H1 (cell line): ENCODE measurements at regions not wholly inside any gene's neighbourhood (a gene's known extent, or its start where the extent isn't known, plus 50 kb on each side); places are given as distances from the start of the nearest gene placed in this dataset.

Experiments
- CTCF ChIA-PET: fragments of 300-600 bp; sonication (Branson Sonifier 250); formaldehyde crosslinking; loops from one replicate; lab custom pipeline; 2021; ENCODE audit not compliant: partially characterized antibody; lab: Charles Lee
- POLR2A ChIA-PET: fragments of 300-600 bp; sonication (Branson Sonifier 250); formaldehyde crosslinking; loops from one replicate; lab custom pipeline; 2021; ENCODE audit warnings: inconsistent platforms; ENCODE audit not compliant: partially characterized antibody; lab: Charles Lee
- DNase-seq, 2 experiments: peaks; one replicate each; pipeline versions ENCODE4 v3.0.0 to v3.0.0-alpha.2; 2010 to 2022; ENCODE audit warnings: low spot score in 2 of 2, low read depth in 1 of 2, mixed read lengths in 1 of 2
- FAIRE-seq: peaks from 2 replicates; lab custom pipeline; 2011; peaks lifted over from hg19 to GRCh38; lab: Jason Lieb, UNC
- H2AFZ ChIP-seq: 2 replicates; pipeline ENCODE4 v1.8.1; 2012; ENCODE audit warnings: low read length, inconsistent platforms
- H2AK5ac ChIP-seq: 2 replicates; pipeline ENCODE4 v1.6.1; 2013; ENCODE audit warnings: low read depth, low read length
- H2BK120ac ChIP-seq: replicated peaks from 2 replicates; pipeline ENCODE3; 2013; ENCODE audit warnings: low read depth, low read length, inconsistent platforms
- H2BK12ac ChIP-seq: 2 replicates; pipeline ENCODE4 v1.6.1; 2013; ENCODE audit warnings: low read depth, low read length
- H2BK15ac ChIP-seq: 2 replicates; pipeline ENCODE4 v1.6.1; 2013; ENCODE audit warnings: low read length
- H2BK20ac ChIP-seq: 2 replicates; pipeline ENCODE4 v1.6.1; 2013; ENCODE audit warnings: low read length
- H2BK5ac ChIP-seq: 2 replicates; pipeline ENCODE4 v1.6.1; 2013; ENCODE audit warnings: low read depth, low read length
- H3K14ac ChIP-seq: 2 replicates; pipeline ENCODE4 v1.6.1; 2013; ENCODE audit warnings: inconsistent platforms; ENCODE audit not compliant: insufficient read length
- H3K18ac ChIP-seq: 2 replicates; pipeline ENCODE4 v1.6.1; 2013; ENCODE audit warnings: low read length; ENCODE audit errors: extremely low read depth
- H3K23ac ChIP-seq: 2 replicates; pipeline ENCODE4 v1.6.1; 2013; ENCODE audit warnings: inconsistent platforms; ENCODE audit not compliant: insufficient read length
- H3K23me2 ChIP-seq: 2 replicates; pipeline ENCODE4 v1.6.1; 2013; ENCODE audit warnings: low read depth, low read length
- H3K27ac ChIP-seq: 2 replicates; pipeline ENCODE4 v1.6.1; 2011; ENCODE audit warnings: low read depth, low read length, inconsistent platforms
- H3K27me3 ChIP-seq, 4 experiments: replicated peaks in 1 of 4; 1 replicate in 1 of 4; 2 replicates in 3 of 4; pipeline versions ENCODE4 v1.6.1 to v1.8.1; 2011 to 2013; ENCODE audit warnings: low read length in 3 of 4, mild to moderate bottlenecking in 3 of 4, inconsistent platforms in 2 of 4, mixed read lengths in 2 of 4, moderate library complexity in 1 of 4; ENCODE audit not compliant: control insufficient read depth in 3 of 4, insufficient read depth in 3 of 4; ENCODE audit errors: extremely low read depth in 1 of 4
- H3K36me3 ChIP-seq, 4 experiments: 2 replicates each; pipeline versions ENCODE4 v1.6.1 to v1.8.1; 2011 to 2013; ENCODE audit warnings: mild to moderate bottlenecking in 4 of 4, low read length in 3 of 4, moderate library complexity in 2 of 4, control low read depth in 1 of 4, inconsistent platforms in 1 of 4; ENCODE audit not compliant: insufficient read depth in 4 of 4, control insufficient read depth in 2 of 4
- H3K4ac ChIP-seq: replicated peaks from 2 replicates; pipeline ENCODE3; 2013; ENCODE audit warnings: low read length, low read depth, mixed read lengths, inconsistent platforms; ENCODE audit not compliant: insufficient read length
- H3K4me1 ChIP-seq, 4 experiments: replicated peaks in 1 of 4; 1 replicate in 1 of 4; 2 replicates in 3 of 4; pipeline versions ENCODE4 v1.6.1 to v1.8.1; 2011 to 2013; ENCODE audit warnings: low read length in 3 of 4, inconsistent platforms in 2 of 4, mixed read lengths in 1 of 4; ENCODE audit not compliant: insufficient read depth in 4 of 4, control insufficient read depth in 3 of 4
- H3K4me2 ChIP-seq, 2 experiments: 2 replicates each; pipeline versions ENCODE4 v1.6.1 to v1.8.1; 2011 to 2013; ENCODE audit warnings: low read depth in 2 of 2, low read length in 2 of 2, control low read depth in 1 of 2, inconsistent platforms in 1 of 2, mild to moderate bottlenecking in 1 of 2; ENCODE audit not compliant: insufficient read depth in 1 of 2
- H3K4me3 ChIP-seq, 4 experiments: fragments of 200-600, 300-600 bp in 1 of 4; sonication (generic), shearing (Covaris generic), sonication (Bioruptor Twin) in 1 of 4; 2 replicates each; pipeline versions ENCODE4 v1.5.1 to v1.8.1; 2011 to 2016; ENCODE audit warnings: low read length in 4 of 4, low read depth in 3 of 4, control low read depth in 2 of 4, inconsistent platforms in 2 of 4, mild to moderate bottlenecking in 2 of 4, mixed read lengths in 1 of 4, moderate library complexity in 1 of 4; ENCODE audit not compliant: insufficient read depth in 2 of 4; ENCODE audit errors: extremely low read depth in 1 of 4
- H3K56ac ChIP-seq: replicated peaks from 2 replicates; pipeline ENCODE3; 2013; ENCODE audit warnings: low read depth, mild to moderate bottlenecking, mixed read lengths, low read length, inconsistent platforms; ENCODE audit not compliant: insufficient read length
- H3K79me1 ChIP-seq: 2 replicates; pipeline ENCODE4 v1.6.1; 2013; ENCODE audit warnings: low read depth, low read length, control low read depth
- H3K79me2 ChIP-seq, 2 experiments: 2 replicates each; pipeline versions ENCODE4 v1.6.1 to v1.8.1; 2012 to 2013; ENCODE audit warnings: low read length in 2 of 2, mild to moderate bottlenecking in 2 of 2, inconsistent platforms in 1 of 2; ENCODE audit not compliant: insufficient read depth in 2 of 2, control insufficient read depth in 1 of 2
- H3K9ac ChIP-seq, 4 experiments: replicated peaks in 1 of 4; 1 replicate in 1 of 4; 2 replicates in 3 of 4; pipeline versions ENCODE4 v1.6.1 to v1.8.1; 2011 to 2013; ENCODE audit warnings: low read depth in 3 of 4, low read length in 3 of 4, control low read depth in 2 of 4, mild to moderate bottlenecking in 2 of 4, moderate library complexity in 2 of 4, inconsistent platforms in 1 of 4; ENCODE audit errors: extremely low read depth in 1 of 4
- H3K9me3 ChIP-seq, 2 experiments: 2 replicates each; pipeline versions ENCODE4 v1.6.1 to v1.8.1; 2012 to 2013; ENCODE audit warnings: mild to moderate bottlenecking in 2 of 2, moderate library complexity in 2 of 2, control low read depth in 1 of 2, inconsistent platforms in 1 of 2, low read depth in 1 of 2, low read length in 1 of 2, mixed read lengths in 1 of 2; ENCODE audit not compliant: insufficient read depth in 2 of 2
- H4K20me1 ChIP-seq, 2 experiments: replicated peaks in 1 of 2; 2 replicates each; pipeline versions ENCODE3 to v1.8.1; 2011 to 2013; ENCODE audit warnings: inconsistent platforms in 2 of 2, low read length in 2 of 2, mild to moderate bottlenecking in 1 of 2; ENCODE audit not compliant: insufficient read depth in 2 of 2, control insufficient read depth in 1 of 2
- H4K5ac ChIP-seq: 2 replicates; pipeline ENCODE4 v1.6.1; 2013; ENCODE audit warnings: low read length, low read depth, mixed read lengths, inconsistent platforms; ENCODE audit not compliant: insufficient read length
- H4K8ac ChIP-seq: 2 replicates; pipeline ENCODE4 v1.8.0; 2013; ENCODE audit warnings: mild to moderate bottlenecking, moderate library complexity, low read length, inconsistent platforms; ENCODE audit not compliant: insufficient read depth; ENCODE audit errors: extremely low read depth
- H4K91ac ChIP-seq: replicated peaks from 2 replicates; pipeline ENCODE3; 2013; ENCODE audit warnings: low read length, mixed read lengths, inconsistent platforms; ENCODE audit not compliant: insufficient read length
- ATF3 ChIP-seq: IDR thresholded peaks from 2 replicates; pipeline ENCODE4 v1.6.1; 2011; ENCODE audit warnings: low read depth, mild to moderate bottlenecking, low read length; ENCODE audit not compliant: insufficient read depth
- CEBPB ChIP-seq: IDR thresholded peaks from 2 replicates; pipeline ENCODE4 v1.6.1; 2012; ENCODE audit warnings: low read depth, low read length
- CTCF ChIP-seq, 3 experiments: IDR thresholded peaks; 1 replicate in 2 of 3; 2 replicates in 1 of 3; pipeline versions ENCODE4 v1.5.1 to v1.6.1; 2011; ENCODE audit warnings: low read length in 3 of 3, mild to moderate bottlenecking in 3 of 3, inconsistent platforms in 2 of 3, low read depth in 1 of 3, moderate library complexity in 1 of 3; ENCODE audit not compliant: insufficient read depth in 1 of 3; ENCODE audit errors: control extremely low read depth in 1 of 3
- HDAC6 ChIP-seq: IDR thresholded peaks from one replicate; pipeline ENCODE4 v1.7.1; 2012; ENCODE audit warnings: low read depth, mild to moderate bottlenecking, inconsistent platforms, low read length, moderate library complexity
- KDM5A ChIP-seq: fragments of 200-600 bp; IDR thresholded peaks from 2 replicates; pipeline ENCODE4 v1.7.1; 2012; ENCODE audit warnings: mild to moderate bottlenecking, low read length, inconsistent platforms, mixed read lengths
- NRF1 ChIP-seq: IDR thresholded peaks from 2 replicates; pipeline ENCODE4 v1.6.1; 2011; ENCODE audit warnings: mild to moderate bottlenecking, low read depth, low read length, improper control_type of control experiment
- PHF8 ChIP-seq: fragments of 200-600 bp; sonication (generic); conservative IDR thresholded peaks from 2 replicates; pipeline ENCODE4 v1.7.1; 2012; ENCODE audit warnings: low read depth, mild to moderate bottlenecking, inconsistent platforms, low read length, moderate library complexity
- POLR2A ChIP-seq, 2 experiments: IDR thresholded peaks; 1 replicate in 1 of 2; 2 replicates in 1 of 2; pipeline ENCODE4 v1.6.1; 2011; ENCODE audit warnings: low read depth in 2 of 2, low read length in 2 of 2, mild to moderate bottlenecking in 2 of 2; ENCODE audit errors: control extremely low read depth in 1 of 2
- RBBP5 ChIP-seq: IDR thresholded peaks from 2 replicates; pipeline ENCODE4 v1.7.1; 2012; ENCODE audit warnings: low read depth, mild to moderate bottlenecking, inconsistent platforms, low read length, moderate library complexity, borderline replicate concordance
- SIRT6 ChIP-seq: IDR thresholded peaks from one replicate; pipeline ENCODE4 v1.7.1; 2012; ENCODE audit warnings: low read length, inconsistent platforms
- SP2 ChIP-seq: IDR thresholded peaks from 2 replicates; pipeline ENCODE4 v1.6.1; 2012; ENCODE audit warnings: mild to moderate bottlenecking, low read length, inconsistent platforms
- SRF ChIP-seq: IDR thresholded peaks from 2 replicates; pipeline ENCODE4 v1.6.1; 2011; ENCODE audit warnings: mild to moderate bottlenecking, low read depth, low read length, moderate library complexity
- YY1 ChIP-seq: IDR thresholded peaks from 2 replicates; pipeline ENCODE4 v1.6.1; 2011; ENCODE audit warnings: low read depth, mild to moderate bottlenecking, low read length

- no peak for FAIRE-seq
- Histone ChIP-seq H3K9ac (no peak overlapping the region), H3K23me2 (no peaks in the 10 kb centered on the region), H3K36me3 (no peaks in the 10 kb centered on the region), H3K14ac (no peak overlapping the region), H3K56ac (no peak overlapping the region), H3K27me3 (no peaks in the 10 kb centered on the region), H3K9me3 (no peaks in the 10 kb centered on the region), H3K4me3 (no peak overlapping the region), H2AFZ (no peak overlapping the region), H4K20me1 (no peaks in the 10 kb centered on the region), H4K5ac (no peak overlapping the region), H3K4me2 (no peak overlapping the region), H2AK5ac (no peak overlapping the region), H4K91ac (no peak overlapping the region), H3K79me1 (no peaks in the 10 kb centered on the region), H3K23ac (no peak overlapping the region), H4K8ac (no peak overlapping the region), H2BK120ac (no peak overlapping the region), H3K79me2 (no peaks in the 10 kb centered on the region), H2BK12ac (no peak overlapping the region), H3K4ac (no peak overlapping the region), H2BK5ac (no peak overlapping the region), H2BK15ac (no peak overlapping the region), H3K27ac (no peak overlapping the region), H3K18ac (no peak overlapping the region), H3K4me1 (peaks cover 0 to 6% (median 4%) of the 10 kb centered on the region in 4 experiments; a peak in 5 of 7 replicates), H2BK20ac (no peak overlapping the region)
- ChIA-PET POLR2A (no interaction called here), CTCF (interaction anchor here (1.4 kb wide), 1 partner anchor 45 kb away, joined by 4 read pairs; no protein-coding TSS in a partner anchor)
- DNase-seq: no peak
- TF ChIP-seq SP2: no peak
- TF ChIP-seq SIRT6: no peak
- TF ChIP-seq PHF8: no peak
- no peak for TF ChIP-seq CTCF (IDR thresholded peaks at IDR 0.05; ENCODE audit: control extremely low read depth in 1 of 3, insufficient read depth in 1 of 3, low read depth in 1 of 3, low read length in 3 of 3)
- no peak for TF ChIP-seq KDM5A
- no peak for TF ChIP-seq CEBPB
- TF ChIP-seq NRF1: no peak
- no peak for TF ChIP-seq YY1
- no peak for TF ChIP-seq ATF3
- TF ChIP-seq SRF: no peak
- TF ChIP-seq POLR2A (IDR thresholded peaks at IDR 0.05; ENCODE audit: control extremely low read depth in 1 of 2, low read depth in 2 of 2, low read length in 2 of 2): no peak
- no peak for TF ChIP-seq HDAC6
- TF ChIP-seq RBBP5: no peak
These were observed 214.2 kb downstream of the ZNF674 start for GRCh38 chrX:46330981-46331380.
